GM21515 (cell line): ENCODE measurements at regions not wholly inside any gene's neighbourhood (a gene's known extent, or its start where the extent isn't known, plus 50 kb on each side); places are given as distances from the start of the nearest gene placed in this dataset.

Experiments
- ATAC-seq: cut with Tn5 transposase; IDR thresholded peaks from one replicate; pipeline ENCODE4 v1.9.1; 2021; ENCODE audit not compliant: unreplicated experiment

- no peak for ATAC-seq
Measured at GRCh38 chr2:65800998-65801397, 368.6 kb upstream of the SPRED2 start.

- no peak for ATAC-seq
Measured at GRCh38 chr2:65799141-65799854, 366.9 kb upstream of the SPRED2 start.

- no peak for ATAC-seq
Measured at GRCh38 chr2:65798641-65799040, 366.2 kb upstream of the SPRED2 start.

- no peak for ATAC-seq
Measured at GRCh38 chr2:65794994-65795393, 362.6 kb upstream of the SPRED2 start.

GRCh38 chr2:65791404-65791975 is 359.1 kb upstream of the SPRED2 start:
- no peak for ATAC-seq

GRCh38 chr2:65790676-65790935 is 358.2 kb upstream of the SPRED2 start:
- ATAC-seq = no peak

GRCh38 chr2:65789923-65790675 is 357.7 kb upstream of the SPRED2 start:
- ATAC-seq = no peak

GRCh38 chr2:65788556-65788955 is 356.2 kb upstream of the SPRED2 start:
- ATAC-seq = no peak

- ATAC-seq = no peak
Measured at GRCh38 chr2:65786765-65787164, 354.4 kb upstream of the SPRED2 start.

- ATAC-seq = no peak
Measured at GRCh38 chr2:65786007-65786717, 353.8 kb upstream of the SPRED2 start.

GRCh38 chr2:65782996-65783650 is 350.7 kb upstream of the SPRED2 start:
- ATAC-seq = no peak

- ATAC-seq = no peak
Measured at GRCh38 chr2:65782186-65782585, 349.8 kb upstream of the SPRED2 start.

GRCh38 chr2:65781756-65782155 is 349.4 kb upstream of the SPRED2 start:
- no peak for ATAC-seq

- no peak for ATAC-seq
Measured at GRCh38 chr2:65779021-65779420, 346.6 kb upstream of the SPRED2 start.

GRCh38 chr2:65778137-65778536 is 345.7 kb upstream of the SPRED2 start:
- no peak for ATAC-seq

GRCh38 chr2:65775839-65776238 is 343.4 kb upstream of the SPRED2 start:
- ATAC-seq = no peak

- ATAC-seq = no peak
Measured at GRCh38 chr2:65767946-65768345, 335.5 kb upstream of the SPRED2 start.

GRCh38 chr2:65766768-65767267 is 334.4 kb upstream of the SPRED2 start:
- no peak for ATAC-seq

- ATAC-seq = no peak
Measured at GRCh38 chr2:65765376-65765775, 333.0 kb upstream of the SPRED2 start.

- ATAC-seq = no peak
Measured at GRCh38 chr2:65762068-65762467, 329.7 kb upstream of the SPRED2 start.

- no peak for ATAC-seq
Measured at GRCh38 chr2:65754219-65754618, 321.8 kb upstream of the SPRED2 start.
